IgD-negative memory B cell (primary cell): ENCODE measurements at regions not wholly inside any gene's neighbourhood (a gene's known extent, or its start where the extent isn't known, plus 50 kb on each side); places are given as distances from the start of the nearest gene placed in this dataset.
A peak's percentile ranks its signal among the peaks of the same experiment; 100 is the strongest.

Source experiments
- H3K27ac Mint-ChIP-seq, 3 donors: one replicate each; pipeline ENCODE4 v1.8.0; 2020 to 2022; ENCODE audit warnings: mild to moderate bottlenecking in 3 of 3, mixed read lengths in 3 of 3, moderate library complexity in 1 of 3
- H3K27me3 Mint-ChIP-seq: one replicate; pipeline ENCODE4 v1.8.0; 2021; ENCODE audit warnings: mixed read lengths
- H3K36me3 Mint-ChIP-seq: one replicate; pipeline ENCODE4 v1.8.0; 2020; ENCODE audit warnings: mild to moderate bottlenecking, mixed read lengths
- H3K4me1 Mint-ChIP-seq, 3 donors: one replicate each; pipeline ENCODE4 v1.8.0; 2020 to 2022; ENCODE audit warnings: mixed read lengths in 3 of 3, mild to moderate bottlenecking in 1 of 3
- H3K4me3 Mint-ChIP-seq, 4 donors: one replicate each; pipeline ENCODE4 v1.8.0; 2020 to 2022; ENCODE audit warnings: mild to moderate bottlenecking in 4 of 4, mixed read lengths in 4 of 4, moderate library complexity in 3 of 4
- H3K9me3 Mint-ChIP-seq, 3 donors: one replicate each; pipeline ENCODE4 v1.8.0; 2020 to 2021; ENCODE audit warnings: mixed read lengths in 3 of 3, mild to moderate bottlenecking in 1 of 3

DNA sequence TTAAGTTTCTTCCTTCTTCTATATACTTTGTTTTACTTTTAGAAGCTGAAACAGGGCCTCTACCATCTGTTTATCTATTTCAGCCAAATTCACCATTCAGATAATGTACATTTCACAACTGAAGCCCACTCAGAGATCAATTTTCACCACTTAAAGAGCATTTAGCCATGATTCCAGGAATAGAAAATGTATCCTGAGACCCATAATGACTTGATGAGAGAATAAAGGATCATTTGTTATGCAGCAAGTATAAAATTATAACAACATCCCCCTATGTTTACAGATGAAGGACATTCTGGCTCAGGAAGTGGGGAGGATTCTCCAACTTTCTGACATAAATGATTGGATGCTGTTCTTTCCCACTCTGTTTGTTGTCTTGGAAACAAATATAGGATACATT lies 962.1 kb upstream of the EEF2KMT start:
- H3K4me3 Mint-ChIP-seq: no peak overlapping the region
- no peaks in the 10 kb centered on the region for H3K27me3 Mint-ChIP-seq
- peaks cover 0 to 6% (median 4%) of the 10 kb centered on the region in 3 donors for H3K9me3 Mint-ChIP-seq
- H3K36me3 Mint-ChIP-seq: no peaks in the 10 kb centered on the region
- H3K4me1 Mint-ChIP-seq: no peaks in the 10 kb centered on the region
- no peak overlapping the region for H3K27ac Mint-ChIP-seq

DNA sequence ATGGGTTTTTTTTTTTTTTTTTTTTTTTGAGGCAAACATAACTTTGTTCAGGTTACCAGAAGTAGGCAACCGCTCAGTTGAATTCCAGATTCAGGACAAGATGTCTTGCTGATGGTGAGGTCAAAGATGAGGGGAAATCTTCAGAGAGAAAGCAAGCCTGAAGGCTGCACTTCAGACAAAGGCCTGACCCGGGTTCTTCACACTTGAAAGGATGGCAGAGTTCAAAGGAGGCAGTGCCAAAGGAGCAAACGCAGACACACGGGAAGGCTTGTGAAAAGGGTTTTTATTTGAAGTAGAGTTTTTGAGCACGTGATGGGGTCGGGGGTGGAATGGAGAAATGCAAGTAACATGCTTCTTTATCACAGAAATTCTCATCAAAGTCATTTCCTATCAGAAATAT lies 960.2 kb upstream of the EEF2KMT start:
- Mint-ChIP-seq H3K4me1 (no peaks in the 10 kb centered on the region), H3K4me3 (no peak overlapping the region), H3K27me3 (no peaks in the 10 kb centered on the region), H3K9me3 (peaks cover 2 to 8% (median 4%) of the 10 kb centered on the region in 3 donors), H3K27ac (no peak overlapping the region), H3K36me3 (no peaks in the 10 kb centered on the region)

DNA sequence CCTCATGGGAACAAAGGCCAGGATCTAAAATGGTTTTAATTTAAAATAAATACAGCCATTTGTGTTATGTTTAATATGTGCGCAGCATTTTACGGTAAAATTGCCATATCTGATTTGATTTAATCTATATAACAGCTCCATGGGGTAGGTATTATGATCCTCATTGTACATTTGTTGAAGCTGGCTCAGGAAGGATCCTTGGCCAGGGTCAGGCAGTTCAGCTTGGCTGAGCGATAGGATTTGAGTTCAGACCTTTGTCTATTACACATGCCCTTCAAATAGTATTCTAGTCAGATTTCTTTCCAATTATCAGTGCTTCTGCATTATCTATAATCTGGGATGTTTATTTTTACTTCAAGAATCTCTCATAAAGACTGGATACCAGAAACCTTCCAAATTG lies 950.4 kb upstream of the EEF2KMT start:
- H3K27ac Mint-ChIP-seq: peak overlapping the region in 1 of 3 donors; percentile 52
- no peaks in the 10 kb centered on the region for H3K36me3 Mint-ChIP-seq
- H3K27me3 Mint-ChIP-seq: no peaks in the 10 kb centered on the region
- peaks cover 8 to 26% (median 10%) of the 10 kb centered on the region in 3 donors for H3K9me3 Mint-ChIP-seq
- H3K4me1 Mint-ChIP-seq: peaks cover 0 to 1% (median 0%) of the 10 kb centered on the region in 3 donors
- H3K4me3 Mint-ChIP-seq: no peak overlapping the region

DNA sequence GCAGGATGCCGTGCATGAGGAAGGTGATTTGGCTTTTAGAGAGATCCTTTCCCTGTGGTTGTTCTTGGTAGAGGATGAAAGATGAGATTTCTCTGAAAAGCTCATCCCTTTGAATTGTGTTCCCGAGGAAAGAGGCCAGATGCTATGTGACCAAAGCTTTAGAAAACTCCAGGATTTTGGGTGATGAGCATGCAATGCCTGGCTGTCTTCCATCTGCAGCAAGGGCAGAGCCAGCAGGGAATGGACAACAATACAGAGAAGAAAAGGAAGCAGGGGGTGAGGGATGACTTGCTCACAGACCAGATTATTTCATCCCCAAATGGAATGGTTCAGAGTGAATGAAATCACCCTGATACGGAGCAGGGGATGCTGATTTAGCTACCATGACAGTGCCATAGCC lies 949.7 kb upstream of the EEF2KMT start:
- no peak overlapping the region for H3K27ac Mint-ChIP-seq
- H3K4me3 Mint-ChIP-seq: no peak overlapping the region
- no peaks in the 10 kb centered on the region for H3K27me3 Mint-ChIP-seq

GRCh38 chr16:6038941-6039645 lies 941.5 kb upstream of the EEF2KMT start:
- Mint-ChIP-seq H3K9me3 (peaks cover 4 to 16% (median 10%) of the 10 kb centered on the region in 3 donors), H3K27ac (no peak overlapping the region), H3K27me3 (no peaks in the 10 kb centered on the region), H3K4me3 (no peak overlapping the region), H3K36me3 (no peaks in the 10 kb centered on the region), H3K4me1 (no peaks in the 10 kb centered on the region)

More for the DNA sequence above, 949.7 kb upstream of the EEF2KMT start:
- Mint-ChIP-seq H3K36me3 (no peaks in the 10 kb centered on the region), H3K9me3 (peaks cover 10 to 25% (median 14%) of the 10 kb centered on the region in 3 donors), H3K4me1 (peaks cover 0 to 1% (median 0%) of the 10 kb centered on the region in 3 donors)

DNA sequence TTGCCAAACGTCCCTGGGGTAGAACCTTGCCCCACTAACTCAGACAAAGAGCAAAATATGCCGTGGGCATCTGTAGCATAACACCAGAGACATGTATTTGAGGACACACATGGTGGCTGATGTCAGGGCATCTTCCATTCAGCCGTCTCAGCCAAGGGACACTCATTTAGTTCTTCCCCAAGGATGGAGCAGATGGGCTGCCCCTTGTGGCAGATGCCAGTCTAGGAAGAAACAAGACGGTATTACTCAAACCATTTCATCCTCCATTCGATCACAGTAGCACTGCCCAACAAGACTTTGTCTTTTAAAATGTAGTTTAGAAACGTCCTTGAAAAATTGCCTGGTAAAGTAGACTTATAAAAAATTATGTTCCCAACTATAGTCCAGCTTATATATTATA lies 937.6 kb upstream of the EEF2KMT start:
- H3K27ac Mint-ChIP-seq: no peak overlapping the region
- H3K4me1 Mint-ChIP-seq: no peaks in the 10 kb centered on the region
- no peak overlapping the region for H3K4me3 Mint-ChIP-seq
- H3K27me3 Mint-ChIP-seq: no peaks in the 10 kb centered on the region
- H3K9me3 Mint-ChIP-seq: peaks cover under 1 to 16% (median 6%) of the 10 kb centered on the region in 3 donors
- no peaks in the 10 kb centered on the region for H3K36me3 Mint-ChIP-seq

- H3K36me3 Mint-ChIP-seq: no peaks in the 10 kb centered on the region
- H3K27ac Mint-ChIP-seq: no peak overlapping the region
- no peaks in the 10 kb centered on the region for H3K4me1 Mint-ChIP-seq
- H3K9me3 Mint-ChIP-seq: peaks cover 0 to 14% (median 8%) of the 10 kb centered on the region in 3 donors
- H3K4me3 Mint-ChIP-seq: no peak overlapping the region
- H3K27me3 Mint-ChIP-seq: no peaks in the 10 kb centered on the region
These were observed 936.9 kb upstream of the EEF2KMT start for GRCh38 chr16:6034511-6034910.

DNA sequence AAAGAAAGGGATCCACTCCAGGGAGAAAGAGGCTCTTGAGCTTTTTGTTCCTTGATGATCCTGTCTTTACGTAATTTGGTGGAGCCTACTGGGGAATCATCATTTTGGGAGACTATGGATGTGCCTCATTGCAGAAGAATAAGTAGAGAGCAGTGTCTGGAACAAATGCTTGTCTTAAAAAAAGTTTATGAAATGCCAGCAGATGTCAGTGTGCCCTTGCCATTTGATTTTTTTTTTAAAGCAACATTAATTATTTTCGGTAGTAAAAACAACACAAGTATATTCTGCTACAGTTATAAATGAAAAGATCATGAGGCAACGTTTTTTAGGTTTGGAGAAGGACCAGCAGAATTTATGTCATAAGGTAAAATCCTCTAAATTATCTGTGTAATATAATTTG lies 934.8 kb upstream of the EEF2KMT start:
- no peak overlapping the region for H3K27ac Mint-ChIP-seq
- H3K9me3 Mint-ChIP-seq: peaks cover 0 to 11% (median 8%) of the 10 kb centered on the region in 3 donors
- H3K36me3 Mint-ChIP-seq: no peaks in the 10 kb centered on the region
- H3K4me3 Mint-ChIP-seq: no peak overlapping the region
- no peaks in the 10 kb centered on the region for H3K4me1 Mint-ChIP-seq
- no peaks in the 10 kb centered on the region for H3K27me3 Mint-ChIP-seq

- peaks cover 0 to 10% (median 8%) of the 10 kb centered on the region in 3 donors for H3K9me3 Mint-ChIP-seq
- no peaks in the 10 kb centered on the region for H3K4me1 Mint-ChIP-seq
- no peaks in the 10 kb centered on the region for H3K27me3 Mint-ChIP-seq
- no peaks in the 10 kb centered on the region for H3K36me3 Mint-ChIP-seq
- H3K4me3 Mint-ChIP-seq: no peak overlapping the region
- H3K27ac Mint-ChIP-seq: no peak overlapping the region
These were observed 934.0 kb upstream of the EEF2KMT start for GRCh38 chr16:6031567-6031966.

DNA sequence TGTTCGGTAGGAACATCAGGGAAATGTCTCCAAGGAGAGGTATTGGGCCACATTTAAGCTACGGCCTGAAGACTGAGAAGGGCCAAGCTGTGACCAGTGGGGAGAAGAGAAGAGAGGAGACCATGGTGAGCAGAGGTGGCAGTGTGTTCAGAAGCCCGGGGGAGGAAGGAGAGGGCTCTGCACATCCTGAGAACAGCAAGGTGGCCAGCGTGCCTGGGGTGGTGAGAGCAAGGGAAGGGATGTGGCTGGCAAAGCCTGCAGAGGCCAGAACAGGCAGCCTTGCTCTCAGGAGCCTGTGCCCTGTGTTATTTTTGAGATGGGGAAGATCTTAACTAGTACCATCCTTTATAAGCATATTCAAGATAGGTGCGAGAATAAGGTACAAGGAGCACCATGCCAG lies 933.5 kb upstream of the EEF2KMT start:
- H3K36me3 Mint-ChIP-seq: no peaks in the 10 kb centered on the region
- no peak overlapping the region for H3K27ac Mint-ChIP-seq
- peaks cover 0 to 10% (median 8%) of the 10 kb centered on the region in 3 donors for H3K9me3 Mint-ChIP-seq
- H3K4me3 Mint-ChIP-seq: no peak overlapping the region
- no peaks in the 10 kb centered on the region for H3K4me1 Mint-ChIP-seq
- H3K27me3 Mint-ChIP-seq: no peaks in the 10 kb centered on the region

GRCh38 chr16:6027733-6028132 lies 930.1 kb upstream of the EEF2KMT start:
- Mint-ChIP-seq H3K36me3 (no peaks in the 10 kb centered on the region), H3K27me3 (no peaks in the 10 kb centered on the region), H3K27ac (no peak overlapping the region), H3K9me3 (peaks cover 0 to 5% (median 4%) of the 10 kb centered on the region in 3 donors), H3K4me1 (no peaks in the 10 kb centered on the region), H3K4me3 (no peak overlapping the region)

DNA sequence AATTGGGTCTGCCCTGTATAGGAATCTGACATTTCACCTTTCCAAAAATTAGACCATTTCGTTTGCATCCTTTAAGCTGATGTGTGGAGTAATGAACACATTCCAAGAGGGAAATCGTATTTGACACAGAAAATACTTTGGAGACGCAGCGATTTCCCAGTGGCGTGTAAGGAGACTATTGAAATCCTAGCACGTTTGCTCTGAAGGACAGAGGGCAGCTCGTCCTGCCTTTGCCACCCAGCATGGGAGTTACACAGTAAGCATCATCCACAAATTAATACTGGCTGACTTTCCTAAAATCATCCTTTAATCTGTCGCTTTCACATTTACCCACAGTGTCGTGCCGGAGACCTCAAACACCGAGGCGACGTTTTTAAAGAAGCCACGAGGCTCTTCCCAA lies 925.9 kb upstream of the EEF2KMT start:
- Mint-ChIP-seq H3K4me3 (no peak overlapping the region), H3K27ac (no peak overlapping the region), H3K36me3 (no peaks in the 10 kb centered on the region), H3K4me1 (no peaks in the 10 kb centered on the region), H3K27me3 (peaks cover 2% of the 10 kb centered on the region), H3K9me3 (peaks cover 0 to 5% (median 2%) of the 10 kb centered on the region in 3 donors)

- H3K36me3 Mint-ChIP-seq: peaks cover 3% of the 10 kb centered on the region
- peaks cover 0 to 2% (median 1%) of the 10 kb centered on the region in 3 donors for H3K9me3 Mint-ChIP-seq
- no peak overlapping the region for H3K4me3 Mint-ChIP-seq
- H3K27ac Mint-ChIP-seq: no peak overlapping the region
- H3K4me1 Mint-ChIP-seq: no peaks in the 10 kb centered on the region
- H3K27me3 Mint-ChIP-seq: peaks cover 9% of the 10 kb centered on the region
These were observed 923.8 kb upstream of the EEF2KMT start for GRCh38 chr16:6021276-6021943.

GRCh38 chr16:6020162-6020985 lies 922.8 kb upstream of the EEF2KMT start:
- Mint-ChIP-seq H3K27ac (no peak overlapping the region), H3K4me3 (no peak overlapping the region), H3K4me1 (peaks cover 0 to 2% (median 0%) of the 10 kb centered on the region in 3 donors), H3K9me3 (peaks cover 1 to 4% (median 3%) of the 10 kb centered on the region in 3 donors), H3K27me3 (peaks cover 9% of the 10 kb centered on the region), H3K36me3 (peaks cover 3% of the 10 kb centered on the region)

- Mint-ChIP-seq H3K36me3 (peaks cover 3% of the 10 kb centered on the region), H3K27ac (no peak overlapping the region), H3K9me3 (peaks cover 1 to 4% (median 4%) of the 10 kb centered on the region in 3 donors), H3K27me3 (peaks cover 9% of the 10 kb centered on the region), H3K4me1 (peaks cover 0 to 2% (median 0%) of the 10 kb centered on the region in 3 donors), H3K4me3 (no peak overlapping the region)
These were observed 921.9 kb upstream of the EEF2KMT start for GRCh38 chr16:6019490-6019991.
